ENCODE measurements at regions not wholly inside any gene's neighbourhood (a gene's known extent, or its start where the extent isn't known, plus 50 kb on each side); places are given as distances from the start of the nearest gene placed in this dataset.

DNA sequence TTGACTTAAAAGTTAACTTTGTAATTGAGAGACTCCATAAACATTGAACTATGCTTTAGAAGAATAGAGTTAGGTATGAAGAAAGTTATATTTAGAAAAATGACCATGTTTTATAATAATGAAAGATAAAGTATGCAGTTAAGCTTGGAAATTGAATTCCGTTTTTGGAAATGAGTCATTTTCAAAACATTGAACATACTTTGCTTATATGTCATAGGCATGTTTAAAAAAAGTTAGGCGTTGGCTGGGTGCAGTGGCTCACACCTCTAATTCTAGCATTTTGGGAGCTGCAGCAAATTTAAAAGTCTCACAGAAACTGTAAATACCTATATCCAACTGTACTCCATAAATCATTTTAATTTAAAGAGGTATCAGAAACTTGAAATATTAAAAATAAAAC is 607.4 kb downstream of the CBLN2 start:
- no TSS peak for BruUV-seq (replicated peaks)
- H3K4me1 ChIP-seq (ENCODE audit: control insufficient read depth, insufficient read depth, low read length) = no peaks in the 10 kb centered on the region
- no peak for DNase-seq (ENCODE audit: low read depth, low spot score)
- no peak for ATAC-seq
- H3K9me3 ChIP-seq (ENCODE audit: control insufficient read depth, insufficient read depth, low read depth, low read length) = no peaks in the 10 kb centered on the region
- POLR2A ChIA-PET = no interaction called here
- no peaks in the 10 kb centered on the region for H3K36me3 ChIP-seq (ENCODE audit: control insufficient read depth, insufficient read depth, low read length)
- TF ChIP-seq SIN3A (IDR thresholded peaks at IDR 0.05; ENCODE audit: borderline replicate concordance, insufficient read depth, low read depth, low read length) (no peak), POLR2AphosphoS5 (IDR thresholded peaks at IDR 0.05; ENCODE audit: low read depth, low read length) (no peak), REST (IDR thresholded peaks at IDR 0.05; ENCODE audit: insufficient read depth in 1 of 2, low read depth in 2 of 2, low read length in 1 of 2) (no peak), TCF7L2 (IDR thresholded peaks at IDR 0.05; ENCODE audit: low read depth, low read length) (no peak)
- TF ChIP-seq, protein P1, sequence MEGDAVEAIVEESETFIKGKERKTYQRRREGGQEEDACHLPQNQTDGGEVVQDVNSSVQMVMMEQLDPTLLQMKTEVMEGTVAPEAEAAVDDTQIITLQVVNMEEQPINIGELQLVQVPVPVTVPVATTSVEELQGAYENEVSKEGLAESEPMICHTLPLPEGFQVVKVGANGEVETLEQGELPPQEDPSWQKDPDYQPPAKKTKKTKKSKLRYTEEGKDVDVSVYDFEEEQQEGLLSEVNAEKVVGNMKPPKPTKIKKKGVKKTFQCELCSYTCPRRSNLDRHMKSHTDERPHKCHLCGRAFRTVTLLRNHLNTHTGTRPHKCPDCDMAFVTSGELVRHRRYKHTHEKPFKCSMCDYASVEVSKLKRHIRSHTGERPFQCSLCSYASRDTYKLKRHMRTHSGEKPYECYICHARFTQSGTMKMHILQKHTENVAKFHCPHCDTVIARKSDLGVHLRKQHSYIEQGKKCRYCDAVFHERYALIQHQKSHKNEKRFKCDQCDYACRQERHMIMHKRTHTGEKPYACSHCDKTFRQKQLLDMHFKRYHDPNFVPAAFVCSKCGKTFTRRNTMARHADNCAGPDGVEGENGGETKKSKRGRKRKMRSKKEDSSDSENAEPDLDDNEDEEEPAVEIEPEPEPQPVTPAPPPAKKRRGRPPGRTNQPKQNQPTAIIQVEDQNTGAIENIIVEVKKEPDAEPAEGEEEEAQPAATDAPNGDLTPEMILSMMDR (IDR thresholded peaks at IDR 0.05) = no peak
- intact Hi-C loops (cut with micrococcal nuclease; ENCODE audit: unreplicated experiment) (no loop called here), in situ Hi-C loops (cut with HindIII; ENCODE audit: low pct_unique_long_range_greater_than_20kb, low sequenced_read_pairs) (no loop called here)
- H3K27ac ChIP-seq (ENCODE audit: low read length) = no peak overlapping the region
- CTCF ChIA-PET = no interaction called here
- no peak overlapping the region for H3K4me3 ChIP-seq (ENCODE audit: low read depth in 2 of 2, low read length in 2 of 2)
- H3K27me3 ChIP-seq (ENCODE audit: control insufficient read depth, insufficient read depth, low read length) = no peaks in the 10 kb centered on the region

DNA sequence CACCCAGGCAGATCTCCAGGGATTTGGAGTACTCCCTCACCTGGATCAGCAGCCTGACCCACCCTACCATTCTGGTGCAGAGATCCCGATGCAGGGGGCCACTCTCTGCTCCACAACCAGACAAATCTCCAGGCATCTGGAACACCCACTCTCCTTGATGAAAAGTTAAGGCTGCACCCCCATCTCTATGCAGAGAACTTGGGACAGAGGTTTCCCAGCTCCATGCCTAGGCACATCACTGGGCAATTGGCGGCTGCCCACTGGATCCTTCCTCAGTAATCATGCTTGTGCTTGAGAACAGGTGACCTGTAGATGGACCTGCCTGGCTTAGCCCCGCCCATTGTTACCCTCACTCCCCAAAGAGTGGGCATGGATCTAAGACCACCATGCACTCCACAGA is 624.9 kb downstream of the CBLN2 start:
- ChIA-PET POLR2A (no interaction called here), CTCF (no interaction called here)
- H3K27ac ChIP-seq (ENCODE audit: low read length) = no peak overlapping the region
- H3K36me3 ChIP-seq (ENCODE audit: control insufficient read depth, insufficient read depth, low read length) = no peaks in the 10 kb centered on the region
- H3K4me1 ChIP-seq (ENCODE audit: control insufficient read depth, insufficient read depth, low read length) = no peaks in the 10 kb centered on the region
- ATAC-seq = no peak
- in situ Hi-C loops (cut with HindIII; ENCODE audit: low pct_unique_long_range_greater_than_20kb, low sequenced_read_pairs) (no loop called here), intact Hi-C loops (cut with micrococcal nuclease; ENCODE audit: unreplicated experiment) (no loop called here)
- H3K4me3 ChIP-seq (ENCODE audit: low read depth in 2 of 2, low read length in 2 of 2) = no peak overlapping the region
- H3K27me3 ChIP-seq (ENCODE audit: control insufficient read depth, insufficient read depth, low read length) = no peaks in the 10 kb centered on the region
- DNase-seq (ENCODE audit: low read depth, low spot score) = no peak
- no peaks in the 10 kb centered on the region for H3K9me3 ChIP-seq (ENCODE audit: control insufficient read depth, insufficient read depth, low read depth, low read length)
- no peak for TF ChIP-seq REST (IDR thresholded peaks at IDR 0.05; ENCODE audit: insufficient read depth in 1 of 2, low read depth in 2 of 2, low read length in 1 of 2)
- no peak for TF ChIP-seq TCF7L2 (IDR thresholded peaks at IDR 0.05; ENCODE audit: low read depth, low read length)
- TF ChIP-seq SIN3A (IDR thresholded peaks at IDR 0.05; ENCODE audit: borderline replicate concordance, insufficient read depth, low read depth, low read length) = no peak
- no peak for TF ChIP-seq POLR2AphosphoS5 (IDR thresholded peaks at IDR 0.05; ENCODE audit: low read depth, low read length)
- TF ChIP-seq, protein P1 (IDR thresholded peaks at IDR 0.05) = no peak
- BruUV-seq (replicated peaks) = no TSS peak
